T-helper 2 cell treated with Interferon-gamma antibody and Interleukin-4, amounts not matched to agents 5 μg/mL and 100 μg/mL, for 36 hours (primary cell): ENCODE measurements at regions not wholly inside any gene's neighbourhood (a gene's known extent, or its start where the extent isn't known, plus 50 kb on each side); places are given as distances from the start of the nearest gene placed in this dataset.
"Not testable (repeated sequence)": the region's sequence is repeated elsewhere in the genome, so short reads cannot be mapped to it uniquely, and the experiment has no call there.

Experiments used
- DNase-seq: peaks from one replicate; pipeline ENCODE4 v3.0.0; 2021; ENCODE audit warnings: low spot score
- H3K27ac Mint-ChIP-seq: one replicate; pipeline ENCODE4 v1.8.0; 2021; ENCODE audit warnings: mild to moderate bottlenecking, mixed read lengths
- H3K27me3 Mint-ChIP-seq: one replicate; pipeline ENCODE4 v1.8.0; 2021; ENCODE audit warnings: low read depth, mixed read lengths
- H3K36me3 Mint-ChIP-seq: one replicate; pipeline ENCODE4 v1.8.0; 2021; ENCODE audit warnings: low read depth, mixed read lengths
- H3K4me1 Mint-ChIP-seq: one replicate; pipeline ENCODE4 v1.8.0; 2021; ENCODE audit warnings: low read depth, mixed read lengths
- H3K4me3 Mint-ChIP-seq: one replicate; pipeline ENCODE4 v1.8.0; 2022; ENCODE audit warnings: mild to moderate bottlenecking, moderate library complexity, mixed read lengths
- H3K9me3 Mint-ChIP-seq: one replicate; pipeline ENCODE4 v1.8.0; 2021; ENCODE audit warnings: mixed read lengths

GRCh38 chr5:85952680-85953079 lies 665.1 kb upstream of the COX7C start:
- Mint-ChIP-seq H3K4me3 (no peak overlapping the region), H3K27ac (no peak overlapping the region), H3K36me3 (no peaks in the 10 kb centered on the region)

GRCh38 chr5:85967681-85968080 lies 650.1 kb upstream of the COX7C start:
- DNase-seq = no peak
- Mint-ChIP-seq H3K27ac (no peak overlapping the region), H3K36me3 (no peaks in the 10 kb centered on the region), H3K9me3 (peaks cover 24% of the 10 kb centered on the region), H3K4me1 (no peaks in the 10 kb centered on the region), H3K27me3 (no peaks in the 10 kb centered on the region), H3K4me3 (no peak overlapping the region)

More at GRCh38 chr5:85952680-85953079, 665.1 kb upstream of the COX7C start:
- Mint-ChIP-seq H3K9me3 (peaks cover 5% of the 10 kb centered on the region), H3K4me1 (no peaks in the 10 kb centered on the region), H3K27me3 (no peaks in the 10 kb centered on the region)
- no peak for DNase-seq

- H3K9me3 Mint-ChIP-seq = peaks cover 29% of the 10 kb centered on the region
- H3K27me3 Mint-ChIP-seq = no peaks in the 10 kb centered on the region
- no peaks in the 10 kb centered on the region for H3K4me1 Mint-ChIP-seq
- no peaks in the 10 kb centered on the region for H3K36me3 Mint-ChIP-seq
- no peak overlapping the region for H3K27ac Mint-ChIP-seq
- no peak for DNase-seq
- H3K4me3 Mint-ChIP-seq = no peak overlapping the region
Observed at GRCh38 chr5:85972539-85972938, 645.2 kb upstream of the COX7C start.

- Mint-ChIP-seq H3K4me1 (no peaks in the 10 kb centered on the region), H3K4me3 (no peak overlapping the region), H3K36me3 (no peaks in the 10 kb centered on the region), H3K9me3 (peaks cover 13% of the 10 kb centered on the region), H3K27ac (no peak overlapping the region), H3K27me3 (no peaks in the 10 kb centered on the region)
- DNase-seq = no peak
Observed at GRCh38 chr5:85985167-85985566, 632.6 kb upstream of the COX7C start.

GRCh38 chr5:85990998-85991397 lies 626.7 kb upstream of the COX7C start:
- Mint-ChIP-seq H3K27ac (no peak overlapping the region), H3K4me1 (no peaks in the 10 kb centered on the region), H3K36me3 (no peaks in the 10 kb centered on the region), H3K9me3 (peaks cover 21% of the 10 kb centered on the region), H3K4me3 (no peak overlapping the region), H3K27me3 (no peaks in the 10 kb centered on the region)
- DNase-seq = no peak

- H3K36me3 Mint-ChIP-seq, H3K4me3 Mint-ChIP-seq, H3K4me1 Mint-ChIP-seq, H3K27me3 Mint-ChIP-seq, DNase-seq, H3K27ac Mint-ChIP-seq: not testable (repeated sequence)
- H3K9me3 Mint-ChIP-seq = peaks cover 15% of the 10 kb centered on the region
Observed at GRCh38 chr5:85994653-85995052, 623.1 kb upstream of the COX7C start.

- DNase-seq = no peak
- Mint-ChIP-seq H3K36me3 (no peaks in the 10 kb centered on the region), H3K9me3 (peaks cover 8% of the 10 kb centered on the region), H3K4me3 (no peak overlapping the region), H3K27ac (no peak overlapping the region), H3K4me1 (no peaks in the 10 kb centered on the region), H3K27me3 (no peaks in the 10 kb centered on the region)
Observed at GRCh38 chr5:85998656-85999055, 619.1 kb upstream of the COX7C start.

- peaks cover 20% of the 10 kb centered on the region for H3K9me3 Mint-ChIP-seq
- no peaks in the 10 kb centered on the region for H3K27me3 Mint-ChIP-seq
- no peak overlapping the region for H3K4me3 Mint-ChIP-seq
- H3K4me1 Mint-ChIP-seq = no peaks in the 10 kb centered on the region
- no peak overlapping the region for H3K27ac Mint-ChIP-seq
- H3K36me3 Mint-ChIP-seq = no peaks in the 10 kb centered on the region
- no peak for DNase-seq
Observed at GRCh38 chr5:86008293-86008692, 609.4 kb upstream of the COX7C start.

GRCh38 chr5:86008704-86009103 lies 609.0 kb upstream of the COX7C start:
- Mint-ChIP-seq H3K36me3 (no peaks in the 10 kb centered on the region), H3K27me3 (no peaks in the 10 kb centered on the region), H3K4me3 (no peak overlapping the region), H3K27ac (no peak overlapping the region), H3K4me1 (no peaks in the 10 kb centered on the region), H3K9me3 (peaks cover 20% of the 10 kb centered on the region)
- no peak for DNase-seq

GRCh38 chr5:86011937-86012336 lies 605.8 kb upstream of the COX7C start:
- Mint-ChIP-seq H3K4me1 (no peaks in the 10 kb centered on the region), H3K9me3 (peaks cover 15% of the 10 kb centered on the region), H3K36me3 (no peaks in the 10 kb centered on the region), H3K27ac (no peak overlapping the region), H3K27me3 (no peaks in the 10 kb centered on the region), H3K4me3 (no peak overlapping the region)
- DNase-seq = no peak

- no peak for DNase-seq
- Mint-ChIP-seq H3K4me1 (no peaks in the 10 kb centered on the region), H3K27ac (no peak overlapping the region), H3K36me3 (no peaks in the 10 kb centered on the region), H3K4me3 (no peak overlapping the region), H3K9me3 (peaks cover 10% of the 10 kb centered on the region), H3K27me3 (no peaks in the 10 kb centered on the region)
Observed at GRCh38 chr5:86029308-86029707, 588.4 kb upstream of the COX7C start.

GRCh38 chr5:86030753-86031152 lies 587.0 kb upstream of the COX7C start:
- DNase-seq = no peak
- Mint-ChIP-seq H3K27me3 (no peaks in the 10 kb centered on the region), H3K4me1 (no peaks in the 10 kb centered on the region), H3K36me3 (no peaks in the 10 kb centered on the region), H3K27ac (no peak overlapping the region), H3K9me3 (peaks cover 10% of the 10 kb centered on the region), H3K4me3 (no peak overlapping the region)

GRCh38 chr5:86038566-86038965 lies 579.2 kb upstream of the COX7C start:
- no peak overlapping the region for H3K4me3 Mint-ChIP-seq
- DNase-seq = no peak
- no peak overlapping the region for H3K27ac Mint-ChIP-seq
- no peaks in the 10 kb centered on the region for H3K36me3 Mint-ChIP-seq
- no peaks in the 10 kb centered on the region for H3K4me1 Mint-ChIP-seq
- no peaks in the 10 kb centered on the region for H3K27me3 Mint-ChIP-seq
- H3K9me3 Mint-ChIP-seq = peaks cover 18% of the 10 kb centered on the region

GRCh38 chr5:86039351-86039750 lies 578.4 kb upstream of the COX7C start:
- DNase-seq = no peak
- Mint-ChIP-seq H3K4me3 (no peak overlapping the region), H3K27me3 (no peaks in the 10 kb centered on the region), H3K9me3 (peaks cover 17% of the 10 kb centered on the region), H3K36me3 (no peaks in the 10 kb centered on the region), H3K4me1 (no peaks in the 10 kb centered on the region), H3K27ac (no peak overlapping the region)

- Mint-ChIP-seq H3K4me3 (no peak overlapping the region), H3K27ac (no peak overlapping the region), H3K9me3 (no peaks in the 10 kb centered on the region), H3K4me1 (no peaks in the 10 kb centered on the region), H3K27me3 (no peaks in the 10 kb centered on the region), H3K36me3 (no peaks in the 10 kb centered on the region)
- no peak for DNase-seq
Observed at GRCh38 chr5:86070719-86071118, 547.0 kb upstream of the COX7C start.
